Activated naive CD8-positive, alpha-beta T cell treated with anti-CD3 and anti-CD28 coated beads, Interleukin-2, amount 10 ng/mL, durations not matched to agents 7 days and 5 days (primary cell): ENCODE measurements at regions not wholly inside any gene's neighbourhood (a gene's known extent, or its start where the extent isn't known, plus 50 kb on each side); places are given as distances from the start of the nearest gene placed in this dataset.
"Not testable (repeated sequence)": the region's sequence is repeated elsewhere in the genome, so short reads cannot be mapped to it uniquely, and the experiment has no call there.

Experiments used
- ATAC-seq: fragments of 150-1000 bp; cut with Tn5 transposase; one replicate; pipeline ENCODE4 v1.10.0; 2021; ENCODE audit warnings: low read depth, moderate library complexity
- POLR2A ChIA-PET: fragments of 350-600 bp; sonication (Branson Sonifier 250); formaldehyde crosslinking; loops from one replicate; lab custom pipeline; 2021; ENCODE audit warnings: antibody characterized with exemption; lab: Charles Lee
- DNase-seq: peaks from one replicate; pipeline ENCODE4 v3.0.0; 2021
- H3K27ac Mint-ChIP-seq: one replicate; pipeline ENCODE4 v1.8.0; 2022; ENCODE audit warnings: mild to moderate bottlenecking, mixed read lengths
- H3K27me3 Mint-ChIP-seq: one replicate; pipeline ENCODE4 v1.8.0; 2022; ENCODE audit warnings: mild to moderate bottlenecking, moderate library complexity, mixed read lengths
- H3K36me3 Mint-ChIP-seq: one replicate; pipeline ENCODE4 v1.8.0; 2021; ENCODE audit warnings: mild to moderate bottlenecking, mixed read lengths
- H3K4me1 Mint-ChIP-seq: one replicate; pipeline ENCODE4 v1.8.0; 2021; ENCODE audit warnings: mixed read lengths
- H3K4me3 Mint-ChIP-seq: one replicate; pipeline ENCODE4 v1.8.0; 2022; ENCODE audit warnings: mild to moderate bottlenecking, moderate library complexity, mixed read lengths
- H3K9me3 Mint-ChIP-seq: one replicate; pipeline ENCODE4 v1.8.0; 2021; ENCODE audit warnings: mixed read lengths

DNA sequence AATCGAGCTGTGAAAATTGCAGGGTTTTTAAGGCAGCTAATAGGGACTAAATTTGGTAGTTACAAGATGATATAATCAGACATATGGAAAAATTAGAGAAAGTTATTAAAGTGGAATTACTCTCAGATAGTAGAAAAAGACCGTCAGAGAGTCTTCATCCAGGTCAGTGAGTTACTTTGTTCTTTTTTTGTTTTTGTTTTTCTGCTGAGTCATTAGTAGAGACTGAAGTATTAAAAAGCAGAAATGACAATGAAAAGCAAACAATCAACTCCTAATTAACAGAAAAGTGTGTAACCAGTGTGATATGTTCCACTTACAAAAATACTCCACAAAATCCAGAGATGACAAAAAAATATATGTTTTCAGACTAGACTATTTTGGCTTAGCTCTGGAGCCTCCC is 480.4 kb upstream of the COX7C start:
- DNase-seq = no peak
- Mint-ChIP-seq H3K4me1 (no peaks in the 10 kb centered on the region), H3K27ac (no peak overlapping the region), H3K9me3 (no peaks in the 10 kb centered on the region), H3K27me3 (no peaks in the 10 kb centered on the region), H3K4me3 (no peak overlapping the region), H3K36me3 (no peaks in the 10 kb centered on the region)
- ATAC-seq = no peak
- POLR2A ChIA-PET = no interaction called here

DNA sequence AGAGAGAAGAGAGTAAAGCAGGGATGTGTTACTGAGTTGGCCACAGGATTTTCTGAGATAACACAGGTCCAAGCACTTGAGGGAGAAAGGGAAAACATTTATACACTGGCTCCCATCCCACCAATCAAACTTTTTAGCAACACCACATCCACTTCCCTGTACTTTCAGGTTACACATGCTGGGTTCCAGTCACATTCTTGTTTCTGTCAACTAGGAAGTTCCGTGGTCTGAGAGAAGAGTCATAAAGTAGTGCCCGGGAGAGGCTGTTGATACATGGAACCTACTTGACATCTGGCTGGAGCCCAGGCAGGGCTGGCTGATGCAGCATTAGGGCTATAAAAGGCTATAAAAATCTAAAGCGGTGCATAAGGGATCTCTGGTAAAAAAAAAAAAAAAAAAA is 473.9 kb upstream of the COX7C start:
- POLR2A ChIA-PET = no interaction called here
- Mint-ChIP-seq H3K27me3 (no peaks in the 10 kb centered on the region), H3K27ac (no peak overlapping the region), H3K36me3 (no peaks in the 10 kb centered on the region), H3K9me3 (peaks cover 5% of the 10 kb centered on the region), H3K4me3 (no peak overlapping the region), H3K4me1 (no peaks in the 10 kb centered on the region)
- ATAC-seq = no peak
- DNase-seq = no peak

DNA sequence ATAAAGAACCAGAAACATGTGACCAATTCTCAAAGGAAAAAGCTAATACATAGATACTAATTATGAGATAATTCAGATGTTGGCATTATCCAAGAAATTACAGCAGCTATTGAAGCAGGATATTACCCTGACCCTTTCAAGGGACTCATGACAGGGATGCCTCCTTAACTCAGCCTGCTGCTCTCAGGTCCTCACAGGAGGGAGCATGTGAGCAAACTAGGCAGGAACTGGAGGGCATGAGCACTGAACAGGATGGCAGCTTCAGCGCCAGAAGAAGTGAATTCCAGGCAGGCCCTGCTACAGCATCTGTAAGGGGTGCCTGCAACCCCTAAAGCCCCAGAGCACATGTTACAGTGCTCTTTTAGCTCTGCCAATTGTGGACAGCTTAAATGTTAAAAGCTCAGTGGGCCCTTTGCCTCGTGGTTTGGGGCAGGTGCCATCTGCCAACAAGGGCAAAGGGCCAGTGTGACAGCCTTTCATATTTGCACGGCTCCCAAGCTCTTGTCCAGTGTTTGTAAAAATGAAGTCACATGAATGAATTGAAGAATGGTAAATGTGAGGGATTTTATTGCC is 464.7 kb upstream of the COX7C start:
- Mint-ChIP-seq H3K9me3 (no peaks in the 10 kb centered on the region), H3K27me3 (no peaks in the 10 kb centered on the region), H3K36me3 (no peaks in the 10 kb centered on the region), H3K27ac (no peak overlapping the region), H3K4me1 (no peaks in the 10 kb centered on the region), H3K4me3 (no peak overlapping the region)
- POLR2A ChIA-PET = no interaction called here
- no peak for DNase-seq
- no peak for ATAC-seq

DNA sequence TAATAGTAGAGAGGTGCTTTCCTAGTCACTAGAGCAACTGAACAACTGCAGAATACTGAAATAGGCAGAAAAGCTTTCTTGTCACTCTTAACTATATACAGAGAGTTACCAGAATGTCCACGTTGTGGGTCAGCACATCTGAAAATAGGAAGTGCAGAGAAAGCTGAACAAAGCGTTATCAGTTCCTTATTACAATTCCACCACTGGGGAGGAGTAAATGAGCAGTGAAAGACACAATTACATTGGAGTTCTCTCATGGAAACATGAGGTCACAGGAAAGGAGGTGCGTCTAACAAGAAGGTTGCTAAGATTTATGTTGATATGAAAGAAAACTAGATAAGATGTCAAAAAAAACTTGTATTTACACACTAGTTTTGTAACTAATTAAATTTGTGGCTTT is 461.9 kb upstream of the COX7C start:
- Mint-ChIP-seq H3K27ac (no peak overlapping the region), H3K36me3 (no peaks in the 10 kb centered on the region), H3K4me3 (no peak overlapping the region), H3K27me3 (no peaks in the 10 kb centered on the region), H3K9me3 (no peaks in the 10 kb centered on the region), H3K4me1 (no peaks in the 10 kb centered on the region)
- DNase-seq (no peak), ATAC-seq (no peak)
- POLR2A ChIA-PET = no interaction called here

DNA sequence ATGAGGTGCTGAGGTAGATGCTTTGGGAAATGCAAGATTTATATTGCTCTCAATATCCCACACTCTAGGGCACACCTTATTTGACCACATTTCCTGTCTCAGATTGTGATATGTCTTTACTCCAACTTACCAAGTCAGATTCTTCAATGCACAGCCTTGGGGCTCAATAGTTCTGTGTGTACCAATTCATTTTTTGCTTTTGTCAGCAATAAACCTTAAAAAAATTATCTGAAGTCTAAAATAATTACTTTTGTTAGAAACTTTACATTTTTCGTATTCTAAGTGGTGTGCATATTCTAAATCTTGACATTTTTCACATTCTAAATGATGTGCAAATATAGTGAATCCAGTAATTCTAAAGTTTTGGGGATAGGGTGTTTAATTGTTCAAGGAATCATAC is 447.5 kb upstream of the COX7C start:
- Mint-ChIP-seq H3K9me3 (no peaks in the 10 kb centered on the region), H3K4me3 (no peak overlapping the region), H3K27me3 (no peaks in the 10 kb centered on the region), H3K36me3 (no peaks in the 10 kb centered on the region), H3K27ac (no peak overlapping the region), H3K4me1 (no peaks in the 10 kb centered on the region)
- DNase-seq = no peak
- no peak for ATAC-seq
- POLR2A ChIA-PET = no interaction called here

DNA sequence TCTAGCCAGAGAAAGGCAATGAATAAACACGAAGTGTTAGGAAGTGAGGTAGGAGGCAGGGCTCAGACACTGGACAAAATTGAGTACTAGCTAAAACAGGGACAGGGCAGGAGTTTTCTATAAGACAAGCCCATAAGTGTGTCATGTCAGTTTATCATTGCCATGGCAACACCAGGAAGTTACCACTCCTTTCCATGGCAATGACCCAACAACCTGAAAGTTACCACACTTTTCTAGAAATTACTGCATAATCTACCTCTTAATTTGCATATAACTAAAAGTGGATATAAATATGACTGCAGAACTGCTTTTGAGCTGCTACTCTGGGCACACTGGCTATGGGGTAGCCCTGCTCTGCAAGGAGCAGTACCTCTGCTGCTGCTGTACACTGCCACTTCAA is 442.5 kb upstream of the COX7C start:
- POLR2A ChIA-PET = no interaction called here
- no peak for ATAC-seq
- no peaks in the 10 kb centered on the region for H3K4me1 Mint-ChIP-seq
- no peaks in the 10 kb centered on the region for H3K27me3 Mint-ChIP-seq
- no peak for DNase-seq
- H3K9me3 Mint-ChIP-seq = no peaks in the 10 kb centered on the region
- no peak overlapping the region for H3K4me3 Mint-ChIP-seq
- H3K36me3 Mint-ChIP-seq = no peaks in the 10 kb centered on the region
- H3K27ac Mint-ChIP-seq = no peak overlapping the region

DNA sequence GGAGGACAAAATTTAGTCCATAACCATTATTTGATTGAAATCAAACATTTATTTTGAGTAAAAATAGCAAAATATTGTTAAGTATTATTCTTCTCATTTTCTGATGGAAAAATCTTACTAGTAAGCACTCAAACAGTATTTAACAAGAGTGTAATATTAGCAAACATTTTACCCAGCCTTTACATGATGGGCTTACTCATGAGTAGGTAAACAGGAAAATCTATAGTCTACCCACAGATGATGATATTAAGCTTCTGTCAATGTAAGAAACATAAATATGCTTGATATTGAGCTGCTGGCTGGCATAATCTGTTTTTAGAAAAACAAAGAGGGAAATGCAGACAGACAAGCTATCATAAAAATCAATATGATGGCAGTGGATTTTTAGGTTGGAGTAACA is 418.5 kb upstream of the COX7C start:
- ATAC-seq (no peak), DNase-seq (no peak)
- Mint-ChIP-seq H3K36me3 (no peaks in the 10 kb centered on the region), H3K4me3 (no peak overlapping the region), H3K27ac (no peak overlapping the region), H3K27me3 (peaks cover 3% of the 10 kb centered on the region), H3K9me3 (no peaks in the 10 kb centered on the region), H3K4me1 (no peaks in the 10 kb centered on the region)
- POLR2A ChIA-PET = no interaction called here

DNA sequence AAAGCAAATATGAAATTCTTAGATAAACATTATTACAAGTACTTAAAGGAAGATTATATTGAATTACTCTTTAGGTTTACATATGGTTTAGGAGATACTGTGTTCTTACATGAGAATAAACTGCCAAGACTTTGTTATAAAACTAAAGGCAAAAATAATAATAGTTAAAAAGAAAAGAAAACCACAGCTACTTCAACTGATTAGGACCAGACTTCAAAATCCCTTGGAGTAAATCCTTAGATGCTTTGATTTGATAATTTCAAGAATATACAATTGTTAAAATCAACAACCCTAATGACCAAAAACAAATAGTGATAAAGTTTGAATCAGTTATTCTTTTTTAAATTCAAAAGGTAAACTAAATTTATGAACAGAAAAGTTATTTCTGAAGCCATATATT is 389.6 kb upstream of the COX7C start:
- Mint-ChIP-seq H3K27me3 (no peaks in the 10 kb centered on the region), H3K27ac (no peak overlapping the region)
- POLR2A ChIA-PET = no interaction called here

DNA sequence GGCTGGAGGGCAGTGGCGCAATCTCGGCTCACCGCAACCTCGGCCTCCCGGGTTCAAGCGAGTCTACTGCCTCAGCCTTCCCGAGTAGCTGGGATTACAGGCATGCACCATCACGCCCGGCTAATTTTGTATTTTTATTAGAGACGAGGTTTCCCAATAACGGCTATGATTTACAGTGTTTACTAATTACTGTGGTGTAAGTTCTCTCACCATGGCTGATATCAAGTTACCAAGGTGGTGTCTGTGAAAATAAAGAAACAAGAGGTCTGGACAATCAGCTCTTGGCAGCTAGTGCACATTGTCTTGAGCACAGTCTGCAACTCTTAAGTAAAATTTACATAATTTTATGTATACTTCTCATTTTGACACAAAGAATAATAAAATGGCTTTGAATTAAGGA is 385.5 kb upstream of the COX7C start:
- no peaks in the 10 kb centered on the region for H3K27me3 Mint-ChIP-seq
- H3K4me1 Mint-ChIP-seq = no peaks in the 10 kb centered on the region
- H3K36me3 Mint-ChIP-seq = no peaks in the 10 kb centered on the region
- POLR2A ChIA-PET = no interaction called here
- DNase-seq (no peak), ATAC-seq (no peak)
- no peak overlapping the region for H3K4me3 Mint-ChIP-seq
- H3K9me3 Mint-ChIP-seq = no peaks in the 10 kb centered on the region
- no peak overlapping the region for H3K27ac Mint-ChIP-seq

More for the DNA sequence above, 389.6 kb upstream of the COX7C start:
- H3K4me1 Mint-ChIP-seq = no peaks in the 10 kb centered on the region
- H3K4me3 Mint-ChIP-seq = no peak overlapping the region
- H3K9me3 Mint-ChIP-seq = peaks cover 2% of the 10 kb centered on the region
- DNase-seq (no peak), ATAC-seq (no peak)
- H3K36me3 Mint-ChIP-seq = no peaks in the 10 kb centered on the region

DNA sequence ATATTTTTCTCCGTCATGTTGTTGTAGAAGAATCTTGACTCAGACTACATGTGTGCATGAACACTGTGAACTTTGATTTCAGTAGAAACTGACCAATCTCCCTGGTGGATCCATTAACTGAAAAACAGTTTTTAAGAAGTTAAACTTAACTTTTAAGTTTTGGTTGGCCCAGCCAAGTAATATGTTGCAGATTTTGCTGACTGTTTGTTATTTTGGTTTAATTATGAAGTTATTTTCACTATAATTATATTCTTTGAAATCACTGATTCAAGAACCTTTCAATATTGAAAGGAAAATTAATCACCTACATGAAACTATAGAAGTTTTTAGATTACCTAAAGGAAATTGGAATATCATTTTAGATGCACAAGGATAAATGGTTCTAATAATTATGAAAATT is 373.6 kb upstream of the COX7C start:
- no peak overlapping the region for H3K4me3 Mint-ChIP-seq
- H3K36me3 Mint-ChIP-seq = no peaks in the 10 kb centered on the region
- H3K27ac Mint-ChIP-seq = no peak overlapping the region
- no peak for ATAC-seq
- H3K27me3 Mint-ChIP-seq = no peaks in the 10 kb centered on the region
- DNase-seq = no peak
- peaks cover under 1% of the 10 kb centered on the region for H3K9me3 Mint-ChIP-seq
- no peaks in the 10 kb centered on the region for H3K4me1 Mint-ChIP-seq
- POLR2A ChIA-PET = no interaction called here

DNA sequence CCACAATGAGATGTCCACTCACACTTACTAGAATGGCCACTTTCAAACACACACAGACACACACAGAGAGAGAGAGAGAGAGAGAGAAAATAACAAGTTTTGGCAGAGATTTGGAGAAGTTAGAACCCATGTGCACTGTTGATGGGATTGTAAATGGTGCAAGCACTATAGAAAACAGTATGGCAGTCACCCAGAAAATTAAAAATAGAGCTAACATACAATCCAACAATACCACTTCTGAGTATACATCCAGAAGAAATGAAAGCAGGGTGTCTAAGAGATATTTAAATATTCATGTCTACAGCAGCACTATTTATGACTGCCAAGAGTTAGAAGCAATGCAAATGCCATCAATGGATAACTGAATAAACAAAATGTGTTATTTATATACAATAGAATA is 359.9 kb upstream of the COX7C start:
- POLR2A ChIA-PET = no interaction called here
- ATAC-seq = no peak
- H3K27me3 Mint-ChIP-seq = no peaks in the 10 kb centered on the region

DNA sequence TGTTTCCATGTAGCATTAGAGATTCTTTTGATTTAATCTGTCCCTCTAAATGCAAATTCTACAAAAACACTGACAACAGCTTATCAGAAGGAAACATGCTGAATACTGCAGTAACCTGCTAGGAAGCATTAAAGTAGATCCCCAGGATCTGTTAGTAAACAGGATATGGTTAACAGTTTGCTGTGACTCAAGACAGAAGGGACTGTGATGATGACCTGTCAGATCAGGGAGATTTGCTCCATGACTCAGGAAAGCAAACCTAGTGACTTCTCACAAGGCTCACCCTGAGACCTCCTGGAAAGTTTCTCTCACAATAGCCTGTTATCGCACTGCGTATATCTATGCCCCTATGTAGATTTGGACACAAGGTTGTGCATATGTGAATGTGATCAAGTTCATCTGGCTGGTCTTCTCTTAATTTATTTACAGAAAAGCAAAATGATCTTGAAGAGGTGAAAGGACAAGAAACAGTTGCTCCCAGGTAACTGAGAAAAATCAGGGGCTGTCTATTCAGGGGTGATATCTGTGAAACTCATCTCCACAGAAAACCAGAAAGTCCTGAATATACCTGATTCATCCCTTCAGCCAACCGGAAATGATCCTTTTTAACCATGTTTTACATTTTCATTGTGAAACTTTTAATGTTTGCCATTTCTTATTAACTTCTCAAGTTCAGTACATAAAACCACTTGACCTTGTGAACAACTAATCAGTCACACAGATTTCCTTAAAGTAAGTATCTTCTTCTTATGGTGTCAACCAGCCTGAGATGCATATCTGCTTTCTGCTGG is 333.1 kb upstream of the COX7C start:
- H3K4me1 Mint-ChIP-seq, H3K27me3 Mint-ChIP-seq, DNase-seq, H3K36me3 Mint-ChIP-seq, H3K4me3 Mint-ChIP-seq, H3K9me3 Mint-ChIP-seq, ATAC-seq, POLR2A ChIA-PET, H3K27ac Mint-ChIP-seq: not testable (repeated sequence)

More for the DNA sequence above, 359.9 kb upstream of the COX7C start:
- no peaks in the 10 kb centered on the region for H3K4me1 Mint-ChIP-seq
- no peak overlapping the region for H3K4me3 Mint-ChIP-seq
- H3K9me3 Mint-ChIP-seq = peaks cover 2% of the 10 kb centered on the region
- no peak for DNase-seq
- no peaks in the 10 kb centered on the region for H3K36me3 Mint-ChIP-seq
- no peak overlapping the region for H3K27ac Mint-ChIP-seq

DNA sequence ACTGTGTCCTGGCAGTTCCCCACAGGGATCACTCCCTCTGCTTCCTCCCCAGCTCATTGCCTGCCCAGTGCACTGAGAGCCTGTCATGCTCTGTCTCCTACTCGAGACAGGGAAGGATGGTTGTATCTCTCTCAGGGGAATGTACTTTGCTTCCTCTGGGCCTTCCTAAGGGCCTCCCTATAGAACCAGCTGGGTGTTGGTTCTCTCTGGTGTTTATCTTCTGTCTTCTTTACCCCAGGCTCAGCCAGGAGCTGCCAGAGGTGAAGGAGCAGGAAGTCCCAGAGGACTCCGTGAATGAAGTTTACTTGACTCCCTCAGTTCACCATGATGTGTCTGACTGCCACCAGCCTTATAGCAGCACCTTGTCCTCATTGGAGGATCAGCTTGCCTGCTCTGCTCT is 330.3 kb upstream of the COX7C start:
- H3K4me1 Mint-ChIP-seq, H3K4me3 Mint-ChIP-seq, H3K27ac Mint-ChIP-seq, H3K27me3 Mint-ChIP-seq, H3K9me3 Mint-ChIP-seq, ATAC-seq, DNase-seq, H3K36me3 Mint-ChIP-seq, POLR2A ChIA-PET: not testable (repeated sequence)

DNA sequence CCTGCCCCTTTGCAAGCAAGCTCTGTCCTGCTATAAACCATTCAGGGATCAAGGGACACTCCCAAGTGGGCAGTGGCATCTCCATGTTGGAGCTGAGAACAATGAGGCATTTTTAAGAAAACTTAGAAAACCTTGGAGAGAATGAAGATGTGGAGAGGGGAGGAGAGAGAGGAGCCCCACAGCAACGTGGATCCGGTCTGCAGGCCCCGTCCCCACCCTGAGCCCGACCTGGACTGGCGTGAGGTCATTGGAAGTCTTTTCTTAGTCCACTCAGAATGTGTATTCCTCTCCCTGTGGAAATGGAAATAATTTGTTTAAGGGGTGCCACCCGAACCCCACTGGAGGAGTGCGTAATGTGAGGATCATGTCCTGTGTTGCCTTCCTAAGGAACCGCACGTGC is 328.0 kb upstream of the COX7C start:
- H3K27ac Mint-ChIP-seq, ATAC-seq, H3K4me3 Mint-ChIP-seq, H3K9me3 Mint-ChIP-seq, POLR2A ChIA-PET, H3K36me3 Mint-ChIP-seq, DNase-seq, H3K4me1 Mint-ChIP-seq, H3K27me3 Mint-ChIP-seq: not testable (repeated sequence)
